H9 (cell line): ENCODE measurements at regions not wholly inside any gene's neighbourhood (a gene's known extent, or its start where the extent isn't known, plus 50 kb on each side); places are given as distances from the start of the nearest gene placed in this dataset.

ENCODE experiments used
- DNase-seq: peaks from one replicate; pipeline ENCODE4 v3.0.0-alpha.2; 2017
- H2AFZ ChIP-seq: one replicate; pipeline ENCODE4 v1.6.1; 2013; ENCODE audit warnings: mild to moderate bottlenecking, low read length, control low read depth, moderate library complexity
- H2AK5ac ChIP-seq: 2 replicates; pipeline ENCODE4 v1.6.1; 2013; ENCODE audit warnings: low read length, control low read depth, mixed read lengths; ENCODE audit not compliant: insufficient read length
- H2BK120ac ChIP-seq: one replicate; pipeline ENCODE4 v1.6.1; 2013; ENCODE audit warnings: low read depth, mild to moderate bottlenecking, low read length, control low read depth, inconsistent platforms; ENCODE audit not compliant: poor library complexity, severe bottlenecking
- H2BK12ac ChIP-seq: 2 replicates; pipeline ENCODE4 v1.6.1; 2013; ENCODE audit warnings: low read length, control low read depth, mixed read lengths, low read depth; ENCODE audit not compliant: insufficient read length
- H2BK15ac ChIP-seq: 2 replicates; pipeline ENCODE4 v1.6.1; 2013; ENCODE audit warnings: low read depth, low read length, control low read depth
- H2BK20ac ChIP-seq: one replicate; pipeline ENCODE4 v1.6.1; 2013; ENCODE audit warnings: low read depth, mild to moderate bottlenecking, low read length, control low read depth, inconsistent platforms; ENCODE audit not compliant: poor library complexity, severe bottlenecking
- H2BK5ac ChIP-seq: 2 replicates; pipeline ENCODE4 v1.6.1; 2013; ENCODE audit warnings: low read length, control low read depth, mixed read lengths; ENCODE audit not compliant: insufficient read length
- H3K14ac ChIP-seq: 2 replicates; pipeline ENCODE4 v1.6.1; 2013; ENCODE audit warnings: low read length, control low read depth; ENCODE audit not compliant: insufficient read depth
- H3K18ac ChIP-seq: 2 replicates; pipeline ENCODE4 v1.6.1; 2013; ENCODE audit warnings: low read depth, mild to moderate bottlenecking, mixed read lengths, low read length, control low read depth; ENCODE audit not compliant: insufficient read length
- H3K23ac ChIP-seq: 2 replicates; pipeline ENCODE4 v1.6.1; 2013; ENCODE audit warnings: low read length, control low read depth, mixed read lengths, low read depth; ENCODE audit not compliant: insufficient read length
- H3K23me2 ChIP-seq: 2 replicates; pipeline ENCODE4 v1.6.1; 2013; ENCODE audit warnings: low read depth, mild to moderate bottlenecking, mixed read lengths, low read length, control low read depth; ENCODE audit not compliant: insufficient read length, poor library complexity, severe bottlenecking
- H3K27ac ChIP-seq: 2 replicates; pipeline ENCODE4 v1.5.1; 2013; ENCODE audit warnings: low read length, control low read depth, mixed read lengths, low read depth; ENCODE audit not compliant: insufficient read length
- H3K27me3 ChIP-seq: 2 replicates; pipeline ENCODE4 v1.6.1; 2013; ENCODE audit warnings: low read length, control low read depth, inconsistent platforms; ENCODE audit not compliant: insufficient read depth
- H3K4ac ChIP-seq: 2 replicates; pipeline ENCODE4 v1.6.1; 2013; ENCODE audit warnings: low read depth, mild to moderate bottlenecking, control low read depth, inconsistent platforms, low read length, moderate library complexity
- H3K4me1 ChIP-seq: 2 replicates; pipeline ENCODE4 v1.6.1; 2013; ENCODE audit warnings: low read length, control low read depth, inconsistent platforms; ENCODE audit not compliant: insufficient read depth
- H3K4me2 ChIP-seq: 2 replicates; pipeline ENCODE4 v1.6.1; 2013; ENCODE audit warnings: low read length, control low read depth, mixed read lengths; ENCODE audit not compliant: insufficient read length, insufficient read depth
- H3K56ac ChIP-seq: 2 replicates; pipeline ENCODE4 v1.6.1; 2013; ENCODE audit warnings: low read depth, mild to moderate bottlenecking, mixed read lengths, low read length, control low read depth; ENCODE audit not compliant: insufficient read length
- H3K79me1 ChIP-seq: 2 replicates; pipeline ENCODE4 v1.6.1; 2013; ENCODE audit warnings: low read depth, mild to moderate bottlenecking, moderate library complexity, low read length, control low read depth, inconsistent platforms; ENCODE audit not compliant: insufficient read depth, poor library complexity, severe bottlenecking
- H3K79me2 ChIP-seq: 2 replicates; pipeline ENCODE4 v1.6.1; 2013; ENCODE audit warnings: low read length, control low read depth, inconsistent platforms; ENCODE audit not compliant: insufficient read depth
- H3K9ac ChIP-seq: 2 replicates; pipeline ENCODE4 v1.6.1; 2013; ENCODE audit warnings: low read length, control low read depth, mixed read lengths; ENCODE audit not compliant: insufficient read length; ENCODE audit errors: extremely low read depth
- H3K9me3 ChIP-seq: one replicate; pipeline ENCODE4 v1.6.1; 2013; ENCODE audit warnings: low read depth, low read length, inconsistent platforms; ENCODE audit not compliant: control insufficient read depth
- H3T11ph ChIP-seq: one replicate; pipeline ENCODE4 v1.6.1; 2013; ENCODE audit warnings: mild to moderate bottlenecking, low read length, control low read depth, inconsistent platforms
- H4K20me1 ChIP-seq: one replicate; pipeline ENCODE4 v1.6.1; 2013; ENCODE audit not compliant: control insufficient read depth, insufficient read length, insufficient read depth
- H4K5ac ChIP-seq: 2 replicates; pipeline ENCODE4 v1.6.1; 2013; ENCODE audit warnings: low read depth, mild to moderate bottlenecking, mixed read lengths, low read length, control low read depth; ENCODE audit not compliant: insufficient read length
- H4K8ac ChIP-seq: replicated peaks from 2 replicates; pipeline ENCODE4 v1.6.1; 2013; ENCODE audit warnings: low read length, control low read depth, mixed read lengths, low read depth; ENCODE audit not compliant: insufficient read length
- H4K91ac ChIP-seq: 2 replicates; pipeline ENCODE4 v1.6.1; 2013; ENCODE audit warnings: low read depth, mild to moderate bottlenecking, moderate library complexity, mixed read lengths, low read length, control low read depth; ENCODE audit not compliant: insufficient read length
- H3K27ac Mint-ChIP-seq, 3 experiments: 2 replicates in 2 of 3; 3 replicates in 1 of 3; pipeline ENCODE4 v1.8.0; 2020 to 2021; ENCODE audit warnings: mixed read lengths in 3 of 3, mild to moderate bottlenecking in 1 of 3, moderate library complexity in 1 of 3
- H3K27me3 Mint-ChIP-seq: 2 replicates; pipeline ENCODE4 v1.8.0; 2021; ENCODE audit warnings: low read depth, mild to moderate bottlenecking, moderate library complexity, mixed read lengths
- H3K36me3 Mint-ChIP-seq, 3 experiments: 2 replicates in 2 of 3; 3 replicates in 1 of 3; pipeline ENCODE4 v1.8.0; 2020 to 2021; ENCODE audit warnings: low read depth in 3 of 3, mixed read lengths in 3 of 3; ENCODE audit not compliant: insufficient read depth in 1 of 3
- H3K4me1 Mint-ChIP-seq, 2 experiments: 2 replicates each; pipeline ENCODE4 v1.8.0; 2020; ENCODE audit warnings: mixed read lengths in 2 of 2
- H3K4me3 Mint-ChIP-seq, 2 experiments: 2 replicates in 1 of 2; 3 replicates in 1 of 2; pipeline ENCODE4 v1.8.0; 2020 to 2021; ENCODE audit warnings: mild to moderate bottlenecking in 2 of 2, mixed read lengths in 2 of 2, moderate library complexity in 1 of 2
- H3K9me3 Mint-ChIP-seq, 2 experiments: 2 replicates in 1 of 2; 3 replicates in 1 of 2; pipeline ENCODE4 v1.8.0; 2020; ENCODE audit warnings: mild to moderate bottlenecking in 2 of 2, mixed read lengths in 2 of 2, moderate library complexity in 1 of 2
- CTCF ChIP-seq: fragments of 200-600 bp; sonication (generic); conservative IDR thresholded peaks from 3 replicates; pipeline ENCODE4 v1.8.0; 2021; ENCODE audit warnings: antibody characterized with exemption, mild to moderate bottlenecking
- WGBS: extraction: QIAGEN DNeasy Blood & Tissue Kit; methylation state at CpG from one replicate; pipeline ENCODE4 v1.1.7; 2013; ENCODE audit warnings: missing lambda C conversion rate, low lambda C conversion rate, mixed read lengths; ENCODE audit not compliant: insufficient read length; ENCODE audit errors: extremely low coverage; 5-methylcytosine and 5-hydroxymethylcytosine counted together

GRCh38 chr2:35530615-35531135 is 824.9 kb upstream of the CRIM1 start:
- no CpG with 5 or more reads among the region's 5 CpGs for WGBS
- H3K56ac ChIP-seq, result no peak overlapping the region
- no peaks in the 10 kb centered on the region for H3K23me2 ChIP-seq
- no peak overlapping the region for H3K4me3 Mint-ChIP-seq
- H4K20me1 ChIP-seq, result no peaks in the 10 kb centered on the region
- no peak overlapping the region for H4K91ac ChIP-seq
- TF ChIP-seq CTCF, result no peak
- H3K79me2 ChIP-seq, result no peaks in the 10 kb centered on the region
- no peak overlapping the region for H4K5ac ChIP-seq
- no peaks in the 10 kb centered on the region; the same call in 1 of the 2 replicates for H3K27me3 Mint-ChIP-seq
- H3K79me1 ChIP-seq, result no peaks in the 10 kb centered on the region
- H4K8ac ChIP-seq, result no peak overlapping the region
- H3K9ac ChIP-seq, result no peak overlapping the region
- no peak overlapping the region for H3K23ac ChIP-seq
- peaks cover 2 to 7% of the 10 kb centered on the region in 2 experiments; a peak in 3 of 4 replicates for H3K4me1 Mint-ChIP-seq
- H3K4me1 ChIP-seq, result no peaks in the 10 kb centered on the region
- H3K14ac ChIP-seq, result no peak overlapping the region
- H3K4ac ChIP-seq, result no peak overlapping the region
- no peak overlapping the region for H2AK5ac ChIP-seq
- no peak overlapping the region for H2BK15ac ChIP-seq
- H3T11ph ChIP-seq, result no peak overlapping the region
- no peak for DNase-seq
- no peak overlapping the region for H2BK120ac ChIP-seq
- H3K36me3 Mint-ChIP-seq, result peaks cover 11 to 31% (median 17%) of the 10 kb centered on the region in 3 experiments
- no peak overlapping the region for H2BK12ac ChIP-seq
- H2BK20ac ChIP-seq, result no peak overlapping the region
- no peak overlapping the region for H3K27ac Mint-ChIP-seq
- peaks cover 16 to 31% of the 10 kb centered on the region in 2 experiments for H3K9me3 Mint-ChIP-seq
- H3K18ac ChIP-seq, result no peak overlapping the region
- no peaks in the 10 kb centered on the region for H3K27me3 ChIP-seq
- no peak overlapping the region for H3K4me2 ChIP-seq
- peaks cover 5% of the 10 kb centered on the region for H3K9me3 ChIP-seq
- H2AFZ ChIP-seq, result no peak overlapping the region
- H2BK5ac ChIP-seq, result no peak overlapping the region
- no peak overlapping the region for H3K27ac ChIP-seq
